Stimulated activated effector memory CD8-positive, alpha-beta T cell treated with anti-CD3 and anti-CD28 coated beads, Interleukin-12 subunit alpha, Interleukin-12 subunit beta, amount 100 ng/mL, for 72 hours (primary cell): ENCODE measurements at regions not wholly inside any gene's neighbourhood (a gene's known extent, or its start where the extent isn't known, plus 50 kb on each side); places are given as distances from the start of the nearest gene placed in this dataset.
A peak's percentile ranks its signal among the peaks of the same experiment; 100 is the strongest.

ENCODE experiments used
- ATAC-seq: fragments of 150-1000 bp; cut with Tn5 transposase; 2 replicates; pipeline ENCODE4 v1.10.0; 2021
- DNase-seq, 2 donors: peaks; one replicate each; pipeline ENCODE4 v3.0.0; 2021 to 2022; ENCODE audit warnings: low spot score in 2 of 2
- H3K27ac Mint-ChIP-seq: one replicate; pipeline ENCODE4 v1.8.0; 2022; ENCODE audit warnings: mild to moderate bottlenecking, mixed read lengths
- H3K36me3 Mint-ChIP-seq: one replicate; pipeline ENCODE4 v1.8.0; 2022; ENCODE audit warnings: mild to moderate bottlenecking, mixed read lengths
- H3K4me1 Mint-ChIP-seq: one replicate; pipeline ENCODE4 v1.8.0; 2022; ENCODE audit warnings: mixed read lengths
- H3K4me3 Mint-ChIP-seq: one replicate; pipeline ENCODE4 v1.8.0; 2022; ENCODE audit warnings: mild to moderate bottlenecking, mixed read lengths
- H3K9me3 Mint-ChIP-seq: one replicate; pipeline ENCODE4 v1.8.0; 2022; ENCODE audit warnings: mixed read lengths

GRCh38 chr6:168887621-168888020 is 366.0 kb downstream of the THBS2 start:
- H3K4me3 Mint-ChIP-seq = no peak overlapping the region
- peaks cover 14% of the 10 kb centered on the region for H3K4me1 Mint-ChIP-seq
- DNase-seq (no peak), ATAC-seq (no peak)
- no peak overlapping the region for H3K27ac Mint-ChIP-seq
- no peaks in the 10 kb centered on the region for H3K36me3 Mint-ChIP-seq
- H3K9me3 Mint-ChIP-seq = no peaks in the 10 kb centered on the region

- Mint-ChIP-seq H3K9me3 (no peaks in the 10 kb centered on the region), H3K4me1 (peaks cover 14% of the 10 kb centered on the region), H3K27ac (no peak overlapping the region), H3K36me3 (no peaks in the 10 kb centered on the region), H3K4me3 (no peak overlapping the region)
- no peak for DNase-seq
- ATAC-seq = no peak
Observed at GRCh38 chr6:168886964-168887363, 366.7 kb downstream of the THBS2 start.

GRCh38 chr6:168885751-168886742 is 367.6 kb downstream of the THBS2 start:
- H3K9me3 Mint-ChIP-seq = no peaks in the 10 kb centered on the region
- ATAC-seq = no peak
- H3K27ac Mint-ChIP-seq = no peak overlapping the region
- H3K4me1 Mint-ChIP-seq = peaks cover 14% of the 10 kb centered on the region
- no peak for DNase-seq
- H3K4me3 Mint-ChIP-seq = no peak overlapping the region
- no peaks in the 10 kb centered on the region for H3K36me3 Mint-ChIP-seq

- Mint-ChIP-seq H3K4me3 (peak overlapping the region; percentile 69), H3K27ac (no peak overlapping the region), H3K4me1 (peaks cover 14% of the 10 kb centered on the region), H3K36me3 (no peaks in the 10 kb centered on the region), H3K9me3 (no peaks in the 10 kb centered on the region)
- DNase-seq (no peak), ATAC-seq (no peak)
Observed at GRCh38 chr6:168885196-168885595, 368.4 kb downstream of the THBS2 start.

- no peaks in the 10 kb centered on the region for H3K9me3 Mint-ChIP-seq
- H3K27ac Mint-ChIP-seq = peak overlapping the region; percentile 23
- peaks cover 14% of the 10 kb centered on the region for H3K4me1 Mint-ChIP-seq
- ATAC-seq (peak; percentile 87), DNase-seq (peak; percentile 92)
- no peaks in the 10 kb centered on the region for H3K36me3 Mint-ChIP-seq
- H3K4me3 Mint-ChIP-seq = peak overlapping the region; percentile 69
Observed at GRCh38 chr6:168884646-168885086, 369.0 kb downstream of the THBS2 start.

GRCh38 chr6:168884050-168884645 is 369.5 kb downstream of the THBS2 start:
- Mint-ChIP-seq H3K27ac (peak overlapping the region; percentile 23), H3K4me3 (peak overlapping the region; percentile 69), H3K36me3 (no peaks in the 10 kb centered on the region), H3K4me1 (peaks cover 14% of the 10 kb centered on the region), H3K9me3 (no peaks in the 10 kb centered on the region)
- ATAC-seq = peak; percentile 72
- no peak for DNase-seq

- DNase-seq = no peak
- Mint-ChIP-seq H3K27ac (peak overlapping the region; percentile 23), H3K4me1 (peaks cover 14% of the 10 kb centered on the region), H3K4me3 (peak overlapping the region; percentile 69), H3K36me3 (no peaks in the 10 kb centered on the region), H3K9me3 (no peaks in the 10 kb centered on the region)
- ATAC-seq = no peak
Observed at GRCh38 chr6:168883410-168884049, 370.1 kb downstream of the THBS2 start.

- ATAC-seq (no peak), DNase-seq (no peak)
- no peak overlapping the region for H3K4me3 Mint-ChIP-seq
- H3K36me3 Mint-ChIP-seq = no peaks in the 10 kb centered on the region
- H3K27ac Mint-ChIP-seq = no peak overlapping the region
- peaks cover 28% of the 10 kb centered on the region for H3K4me1 Mint-ChIP-seq
- H3K9me3 Mint-ChIP-seq = no peaks in the 10 kb centered on the region
Observed at GRCh38 chr6:168880271-168880670, 373.4 kb downstream of the THBS2 start.

GRCh38 chr6:168877821-168878282 is 375.8 kb downstream of the THBS2 start:
- H3K27ac Mint-ChIP-seq = peak overlapping the region; percentile 32

GRCh38 chr6:168876956-168877355 is 376.7 kb downstream of the THBS2 start:
- Mint-ChIP-seq H3K36me3 (no peaks in the 10 kb centered on the region), H3K27ac (no peak overlapping the region), H3K4me1 (peaks cover 18% of the 10 kb centered on the region), H3K9me3 (no peaks in the 10 kb centered on the region), H3K4me3 (no peak overlapping the region)
- DNase-seq = no peak
- no peak for ATAC-seq

More at GRCh38 chr6:168877821-168878282, 375.8 kb downstream of the THBS2 start:
- Mint-ChIP-seq H3K4me3 (peak overlapping the region; percentile 26), H3K9me3 (no peaks in the 10 kb centered on the region), H3K36me3 (no peaks in the 10 kb centered on the region), H3K4me1 (peaks cover 18% of the 10 kb centered on the region)
- DNase-seq (no peak), ATAC-seq (peak; percentile 67)

- H3K9me3 Mint-ChIP-seq = no peaks in the 10 kb centered on the region
- H3K4me1 Mint-ChIP-seq = peaks cover 18% of the 10 kb centered on the region
- H3K4me3 Mint-ChIP-seq = no peak overlapping the region
- ATAC-seq = no peak
- no peak overlapping the region for H3K27ac Mint-ChIP-seq
- no peaks in the 10 kb centered on the region for H3K36me3 Mint-ChIP-seq
- no peak for DNase-seq
Observed at GRCh38 chr6:168875811-168876576, 377.7 kb downstream of the THBS2 start.

GRCh38 chr6:168874637-168875036 is 379.0 kb downstream of the THBS2 start:
- Mint-ChIP-seq H3K4me3 (no peak overlapping the region), H3K36me3 (no peaks in the 10 kb centered on the region), H3K27ac (no peak overlapping the region), H3K4me1 (peaks cover 18% of the 10 kb centered on the region), H3K9me3 (no peaks in the 10 kb centered on the region)
- no peak for ATAC-seq
- no peak for DNase-seq

- Mint-ChIP-seq H3K36me3 (no peaks in the 10 kb centered on the region), H3K4me3 (no peak overlapping the region), H3K4me1 (peaks cover 18% of the 10 kb centered on the region), H3K27ac (no peak overlapping the region), H3K9me3 (no peaks in the 10 kb centered on the region)
- no peak for ATAC-seq
- DNase-seq = no peak
Observed at GRCh38 chr6:168873278-168874190, 380.1 kb downstream of the THBS2 start.
